Peyer's patch (tissue), 4 donors: ENCODE measurements at regions not wholly inside any gene's neighbourhood (a gene's known extent, or its start where the extent isn't known, plus 50 kb on each side); places are given as distances from the start of the nearest gene placed in this dataset.

Experiments
- CTCF ChIP-seq, 6 experiments: fragments of 450-650 bp in 4 of 6; fragments of 200-600 bp in 2 of 6; sonication (generic) in 1 of 6; IDR thresholded peaks; one replicate each; pipeline ENCODE4 v1.5.1; 2017 to 2019; ENCODE audit warnings: antibody characterized with exemption in 6 of 6, mild to moderate bottlenecking in 3 of 6, moderate library complexity in 1 of 6
- POLR2A ChIP-seq, 2 donors: fragments of 450-650 bp; IDR thresholded peaks; one replicate each; pipeline ENCODE4 v1.5.1; 2017; ENCODE audit warnings: antibody characterized with exemption in 2 of 2, mild to moderate bottlenecking in 2 of 2, moderate library complexity in 2 of 2

GRCh38 chr4:170170861-170171260 lies 81.1 kb upstream of the AADAT start:
- TF ChIP-seq CTCF (IDR thresholded peaks at IDR 0.05) (no peak), POLR2A (IDR thresholded peaks at IDR 0.05) (no peak)
